ENCODE measurements at regions not wholly inside any gene's neighbourhood (a gene's known extent, or its start where the extent isn't known, plus 50 kb on each side); places are given as distances from the start of the nearest gene placed in this dataset.

- no peak overlapping the region for H3K4me2 ChIP-seq
- TF ChIP-seq EZH2phosphoT487 (IDR thresholded peaks at IDR 0.05): no peak
- no peak for TF ChIP-seq EZH2 (IDR thresholded peaks at IDR 0.05)
- TF ChIP-seq CTCF (IDR thresholded peaks at IDR 0.05): no peak
- Mint-ChIP-seq H3K4me1 (no peaks in the 10 kb centered on the region), H3K27me3 (ENCODE audit: insufficient read depth, low read depth) (no peaks in the 10 kb centered on the region), H3K4me3 (no peak overlapping the region), H3K9me3 (peaks cover 30% of the 10 kb centered on the region), H3K27ac (no peak overlapping the region), H3K36me3 (peaks cover 1% of the 10 kb centered on the region)
- H3F3A ChIP-seq (ENCODE audit: low read depth): no peaks in the 10 kb centered on the region
- DNase-seq (ENCODE audit: low spot score): no peak
- H3K4me1 ChIP-seq: no peaks in the 10 kb centered on the region
- H4K20me1 ChIP-seq (ENCODE audit: low read depth): no peaks in the 10 kb centered on the region
- peaks cover 9% of the 10 kb centered on the region for H3K9me3 ChIP-seq (ENCODE audit: low read depth)
- H3K4me3 ChIP-seq: no peak overlapping the region
- no peaks in the 10 kb centered on the region for H3K79me2 ChIP-seq (ENCODE audit: low read depth)
- H3K9ac ChIP-seq: no peak overlapping the region
- no peaks in the 10 kb centered on the region for H3K27me3 ChIP-seq
- no peaks in the 10 kb centered on the region for H3K36me3 ChIP-seq
- H3K27ac ChIP-seq: no peak overlapping the region
- no peak overlapping the region for H2AFZ ChIP-seq (replicated peaks)
These were observed 218.2 kb downstream of the PSAT1 start for GRCh38 chr9:78515108-78515507.

- no peaks in the 10 kb centered on the region for H3K27me3 ChIP-seq
- H3K27ac Mint-ChIP-seq: no peak overlapping the region
- H3F3A ChIP-seq (ENCODE audit: low read depth): peaks cover 3% of the 10 kb centered on the region
- H3K36me3 ChIP-seq: peaks cover 12% of the 10 kb centered on the region
- no peak overlapping the region for H2AFZ ChIP-seq (replicated peaks)
- no peaks in the 10 kb centered on the region for H3K27me3 Mint-ChIP-seq (ENCODE audit: insufficient read depth, low read depth)
- no peak overlapping the region for H3K4me3 Mint-ChIP-seq
- H3K9ac ChIP-seq: no peak overlapping the region
- no peaks in the 10 kb centered on the region for H3K4me1 Mint-ChIP-seq
- H3K4me2 ChIP-seq: no peak overlapping the region
- H3K9me3 Mint-ChIP-seq: peaks cover 50% of the 10 kb centered on the region
- DNase-seq (ENCODE audit: low spot score): no peak
- H4K20me1 ChIP-seq (ENCODE audit: low read depth): no peaks in the 10 kb centered on the region
- peaks cover 4% of the 10 kb centered on the region for H3K36me3 Mint-ChIP-seq
- H3K4me3 ChIP-seq: no peak overlapping the region
- no peak for TF ChIP-seq EZH2 (IDR thresholded peaks at IDR 0.05)
- no peak for TF ChIP-seq CTCF (IDR thresholded peaks at IDR 0.05)
- no peak for TF ChIP-seq EZH2phosphoT487 (IDR thresholded peaks at IDR 0.05)
- H3K79me2 ChIP-seq (ENCODE audit: low read depth): no peaks in the 10 kb centered on the region
- H3K27ac ChIP-seq: no peak overlapping the region
- H3K9me3 ChIP-seq (ENCODE audit: low read depth): peaks cover 28% of the 10 kb centered on the region
- H3K4me1 ChIP-seq: no peaks in the 10 kb centered on the region
These were observed 222.9 kb downstream of the PSAT1 start for GRCh38 chr9:78519786-78520185.

GRCh38 chr9:78521680-78522079 lies 224.8 kb downstream of the PSAT1 start:
- TF ChIP-seq CTCF (IDR thresholded peaks at IDR 0.05) (no peak), EZH2phosphoT487 (IDR thresholded peaks at IDR 0.05) (no peak), EZH2 (IDR thresholded peaks at IDR 0.05) (no peak)
- Mint-ChIP-seq H3K4me1 (no peaks in the 10 kb centered on the region), H3K9me3 (peaks cover 43% of the 10 kb centered on the region), H3K36me3 (peaks cover 4% of the 10 kb centered on the region), H3K4me3 (no peak overlapping the region), H3K27me3 (ENCODE audit: insufficient read depth, low read depth) (no peaks in the 10 kb centered on the region), H3K27ac (no peak overlapping the region)
- no peaks in the 10 kb centered on the region for H4K20me1 ChIP-seq (ENCODE audit: low read depth)
- H3K4me1 ChIP-seq: peaks cover 11% of the 10 kb centered on the region
- no peak overlapping the region for H3K4me2 ChIP-seq
- no peak for DNase-seq (ENCODE audit: low spot score)
- no peak overlapping the region for H3K27ac ChIP-seq
- H3K27me3 ChIP-seq: no peaks in the 10 kb centered on the region
- peaks cover 28% of the 10 kb centered on the region for H3K9me3 ChIP-seq (ENCODE audit: low read depth)
- H2AFZ ChIP-seq (replicated peaks): no peak overlapping the region
- H3K36me3 ChIP-seq: peaks cover 12% of the 10 kb centered on the region
- H3K79me2 ChIP-seq (ENCODE audit: low read depth): no peaks in the 10 kb centered on the region
- peaks cover 10% of the 10 kb centered on the region for H3F3A ChIP-seq (ENCODE audit: low read depth)
- no peak overlapping the region for H3K9ac ChIP-seq
- H3K4me3 ChIP-seq: no peak overlapping the region
